ENCODE measurements at regions not wholly inside any gene's neighbourhood (a gene's known extent, or its start where the extent isn't known, plus 50 kb on each side); places are given as distances from the start of the nearest gene placed in this dataset.
"Not testable (repeated sequence)": the region's sequence is repeated elsewhere in the genome, so short reads cannot be mapped to it uniquely, and the experiment has no call there.

GRCh38 chr20:60786686-60787217, 465.3 kb upstream of the CDH4 start:
- Mint-ChIP-seq H3K4me3 (ENCODE audit: low read depth) (no peak overlapping the region), H3K27me3 (ENCODE audit: low read depth) (no peaks in the 10 kb centered on the region), H3K4me1 (ENCODE audit: low read depth) (no peaks in the 10 kb centered on the region), H3K36me3 (ENCODE audit: low read depth) (no peaks in the 10 kb centered on the region), H3K9me3 (no peaks in the 10 kb centered on the region), H3K27ac (no peak overlapping the region)
- intact Hi-C loops (cut with micrococcal nuclease): no loop called here
- no peak for DNase-seq (ENCODE audit: low spot score)

DNA sequence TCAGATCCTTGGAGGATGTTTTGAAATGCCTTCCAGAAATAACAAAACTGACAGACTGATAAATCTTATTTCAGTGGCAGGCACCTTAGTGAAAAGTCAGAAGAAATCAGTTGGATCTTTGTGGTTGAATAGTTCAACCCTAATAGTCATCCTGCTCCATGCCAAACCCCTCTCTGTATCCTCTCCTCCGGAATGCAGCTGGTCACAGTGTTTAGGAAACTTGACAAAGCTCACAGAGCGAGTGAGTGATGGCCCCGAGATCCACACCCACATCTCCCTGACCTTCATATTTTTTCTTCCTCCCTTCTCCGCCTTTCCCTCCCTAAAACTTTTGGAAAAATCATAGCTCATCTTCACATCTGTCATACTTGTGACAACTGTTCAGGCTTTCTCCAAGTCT, 464.8 kb upstream of the CDH4 start:
- Mint-ChIP-seq H3K36me3 (ENCODE audit: low read depth) (no peaks in the 10 kb centered on the region), H3K9me3 (no peaks in the 10 kb centered on the region), H3K27ac (no peak overlapping the region)

GRCh38 chr20:60788070-60788469, 464.0 kb upstream of the CDH4 start:
- H3K4me3 Mint-ChIP-seq (ENCODE audit: low read depth): no peak overlapping the region
- no peaks in the 10 kb centered on the region for H3K4me1 Mint-ChIP-seq (ENCODE audit: low read depth)
- no peaks in the 10 kb centered on the region for H3K27me3 Mint-ChIP-seq (ENCODE audit: low read depth)
- no peaks in the 10 kb centered on the region for H3K9me3 Mint-ChIP-seq
- intact Hi-C loops (cut with micrococcal nuclease): no loop called here
- no peaks in the 10 kb centered on the region for H3K36me3 Mint-ChIP-seq (ENCODE audit: low read depth)
- DNase-seq (ENCODE audit: low spot score): no peak
- H3K27ac Mint-ChIP-seq: no peak overlapping the region

More for the DNA sequence above, 464.8 kb upstream of the CDH4 start:
- no peak for DNase-seq (ENCODE audit: low spot score)
- no peaks in the 10 kb centered on the region for H3K27me3 Mint-ChIP-seq (ENCODE audit: low read depth)
- no peaks in the 10 kb centered on the region for H3K4me1 Mint-ChIP-seq (ENCODE audit: low read depth)
- intact Hi-C loops (cut with micrococcal nuclease): no loop called here
- H3K4me3 Mint-ChIP-seq (ENCODE audit: low read depth): no peak overlapping the region

DNA sequence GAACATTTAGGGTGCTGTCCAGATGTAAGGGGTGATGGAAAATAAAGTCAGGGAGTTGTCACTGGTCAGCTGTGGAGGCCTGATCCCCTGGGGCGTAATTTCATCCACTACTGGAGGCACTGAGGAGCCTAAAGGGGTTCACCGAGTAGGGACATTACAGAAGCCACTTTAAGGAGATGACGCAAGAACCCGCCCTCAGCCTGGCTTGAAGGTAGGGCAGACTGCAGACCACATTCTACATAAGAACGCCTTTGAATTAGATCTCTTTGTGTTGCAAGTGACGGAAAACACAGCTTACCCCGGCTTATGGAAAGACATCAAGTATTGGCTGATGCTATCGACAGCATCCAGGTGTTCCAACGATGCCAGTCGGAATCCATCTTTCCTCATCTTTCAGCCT, 462.7 kb upstream of the CDH4 start:
- H3K9me3 Mint-ChIP-seq: no peaks in the 10 kb centered on the region
- no peak for DNase-seq (ENCODE audit: low spot score)
- H3K27me3 Mint-ChIP-seq (ENCODE audit: low read depth): no peaks in the 10 kb centered on the region
- H3K4me1 Mint-ChIP-seq (ENCODE audit: low read depth): no peaks in the 10 kb centered on the region
- H3K4me3 Mint-ChIP-seq (ENCODE audit: low read depth): no peak overlapping the region
- intact Hi-C loops (cut with micrococcal nuclease): no loop called here
- H3K36me3 Mint-ChIP-seq (ENCODE audit: low read depth): no peaks in the 10 kb centered on the region
- H3K27ac Mint-ChIP-seq: no peak overlapping the region

- H3K4me3 Mint-ChIP-seq (ENCODE audit: low read depth); H3K27ac Mint-ChIP-seq; H3K9me3 Mint-ChIP-seq; H3K36me3 Mint-ChIP-seq (ENCODE audit: low read depth); intact Hi-C loops (cut with micrococcal nuclease); H3K27me3 Mint-ChIP-seq (ENCODE audit: low read depth); H3K4me1 Mint-ChIP-seq (ENCODE audit: low read depth); DNase-seq (ENCODE audit: low spot score): not testable (repeated sequence)
These were observed 461.7 kb upstream of the CDH4 start for GRCh38 chr20:60790339-60790738.

DNA sequence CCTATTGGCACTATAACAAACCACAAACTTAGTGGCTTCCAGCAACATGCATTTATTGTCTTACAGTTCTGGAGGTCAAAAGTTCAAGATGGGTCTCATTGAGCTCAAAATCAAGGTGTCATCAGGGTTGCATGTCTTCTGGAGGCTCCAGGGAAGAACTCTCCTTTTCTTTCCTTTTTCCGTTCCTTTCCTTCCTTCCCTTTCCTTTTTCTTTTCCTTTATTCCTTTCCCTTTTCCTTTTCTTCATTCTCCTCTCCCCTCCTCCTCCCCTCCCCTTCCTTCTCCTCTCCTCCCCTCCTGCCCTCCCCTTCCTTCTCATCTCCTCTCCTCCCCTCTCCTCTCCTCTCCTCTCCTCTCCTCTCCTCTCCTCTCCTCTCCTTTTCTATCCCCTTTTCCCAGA, 460.2 kb upstream of the CDH4 start:
- no peak for DNase-seq (ENCODE audit: low spot score)
- no peaks in the 10 kb centered on the region for H3K9me3 Mint-ChIP-seq
- H3K36me3 Mint-ChIP-seq (ENCODE audit: low read depth): no peaks in the 10 kb centered on the region
- no peak overlapping the region for H3K27ac Mint-ChIP-seq
- intact Hi-C loops (cut with micrococcal nuclease): no loop called here
- H3K4me1 Mint-ChIP-seq (ENCODE audit: low read depth): no peaks in the 10 kb centered on the region
- no peaks in the 10 kb centered on the region for H3K27me3 Mint-ChIP-seq (ENCODE audit: low read depth)
- no peak overlapping the region for H3K4me3 Mint-ChIP-seq (ENCODE audit: low read depth)

DNA sequence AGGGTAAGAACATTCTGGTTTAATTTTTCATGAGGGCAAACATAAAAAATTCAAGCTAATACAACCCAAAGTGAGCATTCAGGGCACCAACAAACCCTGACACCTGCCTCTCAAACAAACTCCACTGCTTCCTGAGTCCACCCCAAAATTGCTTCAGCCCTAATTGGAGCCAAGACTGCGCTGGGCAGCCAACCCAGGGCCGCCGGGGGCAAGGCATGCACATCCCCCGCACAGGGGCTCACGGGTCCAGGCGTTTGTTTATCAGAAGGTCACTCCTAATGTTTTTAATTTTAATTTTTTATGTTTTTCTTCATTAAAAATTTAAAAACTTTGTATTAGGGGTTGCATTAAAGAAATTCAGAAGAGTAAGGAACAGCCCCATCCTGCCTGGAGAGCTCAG, 459.1 kb upstream of the CDH4 start:
- H3K27me3 Mint-ChIP-seq (ENCODE audit: low read depth): no peaks in the 10 kb centered on the region
- H3K4me3 Mint-ChIP-seq (ENCODE audit: low read depth): no peak overlapping the region
- no peak overlapping the region for H3K27ac Mint-ChIP-seq
- intact Hi-C loops (cut with micrococcal nuclease): no loop called here
- H3K36me3 Mint-ChIP-seq (ENCODE audit: low read depth): no peaks in the 10 kb centered on the region
- H3K4me1 Mint-ChIP-seq (ENCODE audit: low read depth): no peaks in the 10 kb centered on the region
- no peak for DNase-seq (ENCODE audit: low spot score)
- H3K9me3 Mint-ChIP-seq: no peaks in the 10 kb centered on the region

- Mint-ChIP-seq H3K36me3 (ENCODE audit: low read depth) (no peaks in the 10 kb centered on the region), H3K9me3 (no peaks in the 10 kb centered on the region), H3K27ac (no peak overlapping the region), H3K4me1 (ENCODE audit: low read depth) (no peaks in the 10 kb centered on the region), H3K27me3 (ENCODE audit: low read depth) (no peaks in the 10 kb centered on the region), H3K4me3 (ENCODE audit: low read depth) (no peak overlapping the region)
- intact Hi-C loops (cut with micrococcal nuclease): no loop called here
- no peak for DNase-seq (ENCODE audit: low spot score)
These were observed 457.4 kb upstream of the CDH4 start for GRCh38 chr20:60794674-60795073.

GRCh38 chr20:60795651-60796050, 456.4 kb upstream of the CDH4 start:
- no peaks in the 10 kb centered on the region for H3K4me1 Mint-ChIP-seq (ENCODE audit: low read depth)
- H3K27me3 Mint-ChIP-seq (ENCODE audit: low read depth): no peaks in the 10 kb centered on the region
- no peaks in the 10 kb centered on the region for H3K36me3 Mint-ChIP-seq (ENCODE audit: low read depth)
- H3K9me3 Mint-ChIP-seq: peaks cover 4% of the 10 kb centered on the region
- intact Hi-C loops (cut with micrococcal nuclease): no loop called here
- H3K4me3 Mint-ChIP-seq (ENCODE audit: low read depth): no peak overlapping the region
- H3K27ac Mint-ChIP-seq: no peak overlapping the region
- DNase-seq (ENCODE audit: low spot score): no peak

GRCh38 chr20:60800185-60800584, 451.9 kb upstream of the CDH4 start:
- no peaks in the 10 kb centered on the region for H3K36me3 Mint-ChIP-seq (ENCODE audit: low read depth)
- intact Hi-C loops (cut with micrococcal nuclease): no loop called here
- H3K9me3 Mint-ChIP-seq: peaks cover 4% of the 10 kb centered on the region
- DNase-seq (ENCODE audit: low spot score): no peak
- no peaks in the 10 kb centered on the region for H3K4me1 Mint-ChIP-seq (ENCODE audit: low read depth)
- H3K4me3 Mint-ChIP-seq (ENCODE audit: low read depth): no peak overlapping the region
- H3K27me3 Mint-ChIP-seq (ENCODE audit: low read depth): no peaks in the 10 kb centered on the region
- no peak overlapping the region for H3K27ac Mint-ChIP-seq

- Mint-ChIP-seq H3K4me3 (ENCODE audit: low read depth) (no peak overlapping the region), H3K9me3 (peaks cover 4% of the 10 kb centered on the region), H3K36me3 (ENCODE audit: low read depth) (no peaks in the 10 kb centered on the region)
These were observed 449.4 kb upstream of the CDH4 start for GRCh38 chr20:60802676-60803075.

GRCh38 chr20:60803335-60804055, 448.6 kb upstream of the CDH4 start:
- H3K27ac Mint-ChIP-seq: no peak overlapping the region

More at GRCh38 chr20:60802676-60803075, 449.4 kb upstream of the CDH4 start:
- H3K27me3 Mint-ChIP-seq (ENCODE audit: low read depth): no peaks in the 10 kb centered on the region
- no peak overlapping the region for H3K27ac Mint-ChIP-seq
- H3K4me1 Mint-ChIP-seq (ENCODE audit: low read depth): no peaks in the 10 kb centered on the region
- DNase-seq (ENCODE audit: low spot score): no peak
- intact Hi-C loops (cut with micrococcal nuclease): no loop called here

GRCh38 chr20:60804240-60804917, 447.7 kb upstream of the CDH4 start:
- no peak for DNase-seq (ENCODE audit: low spot score)
- Mint-ChIP-seq H3K9me3 (peaks cover 4% of the 10 kb centered on the region), H3K4me1 (ENCODE audit: low read depth) (no peaks in the 10 kb centered on the region), H3K4me3 (ENCODE audit: low read depth) (no peak overlapping the region), H3K36me3 (ENCODE audit: low read depth) (no peaks in the 10 kb centered on the region), H3K27me3 (ENCODE audit: low read depth) (no peaks in the 10 kb centered on the region), H3K27ac (no peak overlapping the region)
- intact Hi-C loops (cut with micrococcal nuclease): no loop called here

More at GRCh38 chr20:60803335-60804055, 448.6 kb upstream of the CDH4 start:
- no peaks in the 10 kb centered on the region for H3K4me1 Mint-ChIP-seq (ENCODE audit: low read depth)
- no peaks in the 10 kb centered on the region for H3K27me3 Mint-ChIP-seq (ENCODE audit: low read depth)
- peaks cover 4% of the 10 kb centered on the region for H3K9me3 Mint-ChIP-seq
- H3K36me3 Mint-ChIP-seq (ENCODE audit: low read depth): no peaks in the 10 kb centered on the region
- intact Hi-C loops (cut with micrococcal nuclease): no loop called here
- DNase-seq (ENCODE audit: low spot score): no peak
- no peak overlapping the region for H3K4me3 Mint-ChIP-seq (ENCODE audit: low read depth)
